ENCODE measurements at regions not wholly inside any gene's neighbourhood (a gene's known extent, or its start where the extent isn't known, plus 50 kb on each side); places are given as distances from the start of the nearest gene placed in this dataset.

DNA sequence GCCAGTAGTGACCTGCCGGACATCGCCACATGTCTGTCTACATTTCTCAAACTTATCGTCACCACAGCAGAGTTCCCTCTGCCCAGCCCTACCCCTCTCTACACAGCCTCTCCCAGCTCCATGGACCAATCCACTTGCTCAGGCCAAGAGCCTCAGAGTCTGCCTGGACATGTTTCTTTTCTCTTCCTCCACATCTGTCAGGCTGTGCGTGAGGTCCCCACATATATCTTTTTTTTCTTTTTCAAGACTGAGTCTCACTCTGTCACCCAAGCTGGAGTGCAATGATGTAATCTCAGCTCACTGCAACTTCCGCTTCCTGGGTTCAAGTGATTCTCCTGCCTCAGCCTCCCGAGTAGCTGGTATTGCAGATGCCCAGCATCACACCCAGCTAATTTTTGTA lies 62.7 kb upstream of the GGTA1 start:
- no peak overlapping the region for H3K27ac ChIP-seq (ENCODE audit: low read length)
- no peak overlapping the region for H3K4me3 ChIP-seq (ENCODE audit: low read length)
- no peak overlapping the region for H3K9ac ChIP-seq (ENCODE audit: low read depth, low read length)

GRCh38 chr9:121563425-121563824 lies 63.8 kb upstream of the GGTA1 start:
- no peaks in the 10 kb centered on the region for H3K36me3 ChIP-seq (ENCODE audit: insufficient read depth, low read depth, low read length)
- H3K4me3 ChIP-seq (ENCODE audit: low read length) = no peak overlapping the region
- H3K4me1 ChIP-seq (ENCODE audit: insufficient read depth, low read length) = peaks cover 1% of the 10 kb centered on the region; the same call in 1 of the 2 replicates
- H3K9me3 ChIP-seq (ENCODE audit: insufficient read depth, low read depth, low read length) = no peaks in the 10 kb centered on the region
- H3K9ac ChIP-seq (ENCODE audit: low read depth, low read length) = no peak overlapping the region
- no peak overlapping the region for H3K27ac ChIP-seq (ENCODE audit: low read length)
- no peaks in the 10 kb centered on the region for H3K27me3 ChIP-seq (ENCODE audit: insufficient read depth, low read length)

More for the DNA sequence above, 62.7 kb upstream of the GGTA1 start:
- H3K36me3 ChIP-seq (ENCODE audit: insufficient read depth, low read depth, low read length) = no peaks in the 10 kb centered on the region
- H3K27me3 ChIP-seq (ENCODE audit: insufficient read depth, low read length) = no peaks in the 10 kb centered on the region
- peaks cover 12% of the 10 kb centered on the region; the same call in 1 of the 2 replicates for H3K4me1 ChIP-seq (ENCODE audit: insufficient read depth, low read length)
- no peaks in the 10 kb centered on the region for H3K9me3 ChIP-seq (ENCODE audit: insufficient read depth, low read depth, low read length)

- Histone ChIP-seq H3K9ac (ENCODE audit: low read depth, low read length) (no peak overlapping the region), H3K4me1 (ENCODE audit: insufficient read depth, low read length) (no peaks in the 10 kb centered on the region), H3K36me3 (ENCODE audit: insufficient read depth, low read depth, low read length) (no peaks in the 10 kb centered on the region), H3K27ac (ENCODE audit: low read length) (no peak overlapping the region), H3K4me3 (ENCODE audit: low read length) (no peak overlapping the region), H3K27me3 (ENCODE audit: insufficient read depth, low read length) (no peaks in the 10 kb centered on the region), H3K9me3 (ENCODE audit: insufficient read depth, low read depth, low read length) (no peaks in the 10 kb centered on the region)
Observed at GRCh38 chr9:121563881-121564460, 64.3 kb upstream of the GGTA1 start.

DNA sequence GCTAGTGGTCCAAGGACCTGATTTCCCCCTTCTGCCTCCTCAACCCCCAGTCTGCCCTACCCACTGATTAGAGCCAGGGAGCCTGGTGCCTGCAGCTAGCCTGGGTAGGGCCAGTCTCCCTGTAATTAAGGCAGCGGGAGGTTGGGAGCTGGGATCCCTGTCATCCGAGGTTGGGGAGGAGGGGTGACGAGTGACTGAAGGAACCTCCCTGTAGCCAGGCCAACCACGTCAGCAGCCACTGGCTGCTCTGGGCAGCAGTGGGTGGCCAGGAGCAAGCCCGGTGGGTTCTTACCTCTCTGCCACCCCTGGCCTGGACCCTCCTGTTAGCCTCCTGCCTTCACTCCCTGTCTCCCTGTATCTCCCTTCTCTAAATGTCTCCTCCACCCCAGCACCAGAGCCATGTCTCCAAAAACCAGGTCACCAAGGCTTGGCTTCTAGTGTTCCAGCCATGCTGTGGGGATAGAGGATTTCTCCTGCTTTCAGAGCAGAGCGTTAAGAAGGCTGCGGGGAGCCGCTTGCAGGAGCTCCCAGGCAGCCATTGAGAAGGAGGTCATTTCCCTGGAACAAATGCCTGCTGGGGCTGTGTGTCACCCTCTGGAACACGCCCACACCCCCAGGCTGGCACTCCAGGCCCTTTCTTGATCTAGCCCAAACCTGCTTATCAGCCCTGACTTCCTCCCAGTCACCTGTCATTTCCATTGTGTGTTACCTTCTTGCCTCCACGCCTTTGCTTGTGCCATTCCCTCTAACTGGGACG lies 65.0 kb upstream of the GGTA1 start:
- Histone ChIP-seq H3K27ac (ENCODE audit: low read length) (no peak overlapping the region), H3K4me3 (ENCODE audit: low read length) (no peak overlapping the region), H3K36me3 (ENCODE audit: insufficient read depth, low read depth, low read length) (no peaks in the 10 kb centered on the region), H3K27me3 (ENCODE audit: insufficient read depth, low read length) (no peaks in the 10 kb centered on the region), H3K4me1 (ENCODE audit: insufficient read depth, low read length) (no peaks in the 10 kb centered on the region), H3K9me3 (ENCODE audit: insufficient read depth, low read depth, low read length) (no peaks in the 10 kb centered on the region), H3K9ac (ENCODE audit: low read depth, low read length) (no peak overlapping the region)

DNA sequence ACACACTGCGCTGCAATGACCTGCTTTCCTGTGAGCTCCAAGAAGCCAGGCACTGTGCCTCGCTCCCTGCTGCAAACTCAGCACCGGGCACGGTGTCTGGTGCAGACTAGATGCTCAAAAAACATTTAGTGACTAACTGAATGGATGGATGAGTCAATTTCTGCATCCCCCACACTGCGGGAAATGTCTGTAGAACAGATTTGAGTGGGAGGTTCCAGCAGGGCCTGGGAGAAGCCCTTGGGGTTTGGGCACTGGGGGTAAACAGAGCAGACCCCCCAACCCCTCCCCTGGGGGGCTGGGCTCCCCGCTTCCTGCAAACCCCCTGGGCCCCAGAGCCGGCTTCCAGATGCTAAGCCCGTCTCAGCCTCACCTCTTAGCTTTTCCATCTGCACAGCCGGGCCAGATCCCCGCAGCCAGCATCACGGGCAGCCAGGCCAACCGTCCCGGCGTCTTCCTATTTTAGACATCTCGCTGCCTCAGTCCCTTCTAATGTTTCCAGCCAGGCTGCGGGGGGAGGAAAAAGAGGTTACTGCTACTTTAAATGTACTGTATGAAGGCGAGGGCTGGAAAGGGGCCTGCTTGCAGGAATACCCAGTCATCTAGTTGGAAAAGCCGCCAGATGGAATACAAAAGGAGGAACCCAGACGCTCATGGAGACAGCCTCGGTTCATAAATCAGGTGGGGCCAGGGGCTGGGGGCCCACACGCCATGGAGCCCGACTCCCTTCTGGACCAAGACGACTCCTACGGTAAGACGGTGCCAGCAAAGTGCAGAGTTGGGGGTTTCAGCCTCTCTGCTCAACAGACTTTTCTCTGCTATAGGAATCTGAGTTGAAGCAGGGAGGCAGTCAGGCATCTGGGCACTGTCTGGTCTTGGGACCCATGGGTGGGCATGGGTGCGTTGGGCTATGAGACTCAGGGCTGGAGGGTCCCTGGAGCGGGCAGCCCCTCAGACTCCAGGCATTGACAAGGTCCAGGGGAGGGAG lies 67.1 kb upstream of the GGTA1 start:
- Histone ChIP-seq H3K4me3 (ENCODE audit: low read length) (no peak overlapping the region), H3K4me1 (ENCODE audit: insufficient read depth, low read length) (no peaks in the 10 kb centered on the region)

DNA sequence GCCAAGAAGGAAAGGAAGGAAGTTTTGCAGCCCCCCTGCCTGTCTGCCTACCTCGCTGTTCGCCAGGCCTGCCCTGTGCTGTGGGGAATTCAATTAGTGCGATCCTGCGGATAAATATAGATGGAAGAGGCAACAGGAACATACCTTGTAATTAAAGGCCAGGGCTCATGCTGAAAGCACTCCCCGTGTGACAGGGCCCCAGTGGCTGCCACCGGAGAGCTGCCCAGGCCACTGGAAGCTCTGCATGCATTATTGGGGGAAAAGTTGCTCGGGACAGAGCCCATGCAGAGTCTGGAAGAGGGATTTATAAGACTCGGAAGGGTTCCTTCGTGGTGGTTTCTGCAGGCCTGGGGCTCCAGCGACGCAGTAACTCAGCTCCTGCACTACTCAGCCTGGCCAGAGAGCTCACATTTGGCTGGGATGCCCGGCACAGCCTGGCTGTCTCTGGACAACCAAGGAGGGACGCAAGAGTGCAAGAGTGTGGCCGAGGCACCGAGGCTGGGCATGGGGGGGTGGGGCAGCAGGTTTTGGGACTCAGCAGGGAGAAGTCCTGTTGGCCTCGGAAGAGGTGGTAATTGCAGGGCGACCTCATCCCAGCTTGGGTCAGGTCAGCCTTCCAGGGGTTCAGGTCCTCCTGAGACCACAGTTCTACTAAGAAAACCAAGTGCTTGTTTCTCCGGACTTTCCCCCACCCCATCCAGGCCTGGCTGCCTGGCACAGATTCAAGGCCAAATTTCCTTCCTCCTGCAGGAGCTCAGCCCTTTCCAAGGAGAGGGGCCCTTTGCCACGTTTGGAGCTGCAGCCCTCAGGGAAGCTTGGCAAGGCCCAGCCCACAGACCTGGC lies 68.1 kb upstream of the GGTA1 start:
- no peak overlapping the region for H3K27ac ChIP-seq (ENCODE audit: low read length)
- no peaks in the 10 kb centered on the region for H3K4me1 ChIP-seq (ENCODE audit: insufficient read depth, low read length)
- no peaks in the 10 kb centered on the region for H3K27me3 ChIP-seq (ENCODE audit: insufficient read depth, low read length)
- no peak overlapping the region for H3K4me3 ChIP-seq (ENCODE audit: low read length)
- H3K36me3 ChIP-seq (ENCODE audit: insufficient read depth, low read depth, low read length) = no peaks in the 10 kb centered on the region
- no peaks in the 10 kb centered on the region for H3K9me3 ChIP-seq (ENCODE audit: insufficient read depth, low read depth, low read length)
- no peak overlapping the region for H3K9ac ChIP-seq (ENCODE audit: low read depth, low read length)

More for the DNA sequence above, 67.1 kb upstream of the GGTA1 start:
- no peaks in the 10 kb centered on the region for H3K9me3 ChIP-seq (ENCODE audit: insufficient read depth, low read depth, low read length)
- H3K9ac ChIP-seq (ENCODE audit: low read depth, low read length) = no peak overlapping the region
- H3K36me3 ChIP-seq (ENCODE audit: insufficient read depth, low read depth, low read length) = no peaks in the 10 kb centered on the region
- H3K27me3 ChIP-seq (ENCODE audit: insufficient read depth, low read length) = no peaks in the 10 kb centered on the region
- H3K27ac ChIP-seq (ENCODE audit: low read length) = no peak overlapping the region

DNA sequence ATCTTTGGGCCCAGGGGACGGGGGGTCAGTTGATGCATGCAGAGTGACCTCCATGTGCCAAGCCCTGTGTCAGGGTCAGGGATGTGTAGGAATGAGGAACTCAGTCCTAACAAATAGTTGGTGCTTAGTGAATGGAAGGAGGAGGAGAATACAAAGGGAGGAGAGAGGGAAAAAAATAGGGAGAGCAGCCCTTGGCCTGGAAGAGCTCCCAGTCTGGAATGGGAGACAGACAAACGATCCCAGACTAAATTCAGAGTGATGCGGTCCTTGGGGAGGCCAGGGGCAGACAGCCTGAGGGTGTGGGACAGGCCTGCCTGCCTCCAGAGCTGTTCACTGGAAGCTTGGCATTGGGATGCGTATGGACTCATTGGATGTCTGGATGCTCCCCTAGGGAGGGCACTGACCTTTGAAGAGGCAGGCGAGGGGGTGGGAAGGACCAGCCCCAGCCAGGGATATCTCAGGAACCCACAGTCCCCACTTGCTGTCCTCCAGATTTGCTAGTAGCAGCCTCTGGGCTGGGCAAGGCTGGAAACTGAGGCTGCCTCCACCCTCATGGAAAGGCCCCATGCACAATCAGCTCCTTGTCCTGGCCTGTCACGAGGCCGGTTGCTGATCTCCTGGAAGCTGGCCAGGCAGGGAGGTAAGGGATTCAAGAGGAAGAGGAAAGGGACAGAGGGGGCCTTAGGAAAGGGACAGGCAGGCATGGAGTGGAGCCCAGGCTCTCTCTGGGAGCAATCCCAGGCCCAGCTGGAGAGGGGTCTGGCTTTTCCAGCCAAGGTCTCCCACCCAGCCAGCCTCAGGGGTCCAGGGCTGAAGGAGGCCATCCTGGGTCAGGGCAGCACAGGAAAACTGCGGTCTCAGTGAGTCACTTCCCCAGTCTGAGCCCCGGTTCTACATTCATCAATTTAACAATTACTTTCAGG lies 69.0 kb upstream of the GGTA1 start:
- Histone ChIP-seq H3K36me3 (ENCODE audit: insufficient read depth, low read depth, low read length) (no peaks in the 10 kb centered on the region), H3K4me1 (ENCODE audit: insufficient read depth, low read length) (no peaks in the 10 kb centered on the region), H3K4me3 (ENCODE audit: low read length) (no peak overlapping the region), H3K27me3 (ENCODE audit: insufficient read depth, low read length) (no peaks in the 10 kb centered on the region), H3K27ac (ENCODE audit: low read length) (no peak overlapping the region), H3K9me3 (ENCODE audit: insufficient read depth, low read depth, low read length) (no peaks in the 10 kb centered on the region), H3K9ac (ENCODE audit: low read depth, low read length) (no peak overlapping the region)

DNA sequence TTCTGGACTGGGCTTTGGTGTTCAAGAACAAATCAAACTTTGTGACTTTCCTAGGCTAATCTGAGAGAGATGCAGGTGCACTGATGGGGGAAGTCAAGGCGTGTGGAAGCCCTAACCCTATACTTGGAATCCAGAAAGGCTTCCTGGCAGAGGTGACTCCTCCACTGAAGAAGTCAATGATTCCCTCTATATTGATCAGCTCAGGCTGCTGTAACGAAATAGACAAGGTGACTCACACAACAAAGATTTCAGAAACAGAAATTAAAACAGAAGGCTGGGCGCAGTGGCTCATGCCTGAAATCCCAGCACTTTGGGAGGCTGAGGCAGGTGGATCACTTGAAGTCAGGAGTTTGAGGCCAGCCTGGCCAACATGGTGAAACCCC lies 69.6 kb upstream of the GGTA1 start:
- Histone ChIP-seq H3K4me3 (ENCODE audit: low read length) (no peak overlapping the region), H3K27ac (ENCODE audit: low read length) (no peak overlapping the region), H3K4me1 (ENCODE audit: insufficient read depth, low read length) (no peaks in the 10 kb centered on the region), H3K36me3 (ENCODE audit: insufficient read depth, low read depth, low read length) (no peaks in the 10 kb centered on the region), H3K27me3 (ENCODE audit: insufficient read depth, low read length) (no peaks in the 10 kb centered on the region), H3K9me3 (ENCODE audit: insufficient read depth, low read depth, low read length) (no peaks in the 10 kb centered on the region), H3K9ac (ENCODE audit: low read depth, low read length) (no peak overlapping the region)

DNA sequence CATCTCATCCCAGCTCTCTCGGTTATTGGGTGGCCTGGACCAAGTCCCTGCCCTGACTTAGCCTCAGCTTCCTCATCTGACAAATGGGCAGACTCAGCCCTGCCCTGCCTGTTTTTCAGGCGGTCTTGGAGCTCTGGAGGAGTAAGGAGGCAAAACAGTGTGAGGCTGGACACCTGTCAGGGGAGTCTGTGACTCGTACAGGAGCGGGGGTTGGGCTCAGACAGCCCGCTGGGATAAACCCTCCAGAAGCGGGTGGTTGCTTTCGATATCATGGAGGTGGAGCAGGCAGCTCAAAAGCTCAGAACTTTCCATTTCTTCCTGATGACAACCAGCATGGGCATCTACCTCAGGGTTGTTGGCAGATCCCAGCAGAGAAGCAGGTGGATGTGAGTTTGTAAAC lies 72.9 kb upstream of the GGTA1 start:
- no peak overlapping the region for H3K27ac ChIP-seq (ENCODE audit: low read length)
- H3K9ac ChIP-seq (ENCODE audit: low read depth, low read length) = no peak overlapping the region
- no peaks in the 10 kb centered on the region for H3K9me3 ChIP-seq (ENCODE audit: insufficient read depth, low read depth, low read length)
- H3K4me3 ChIP-seq (ENCODE audit: low read length) = no peak overlapping the region
- H3K27me3 ChIP-seq (ENCODE audit: insufficient read depth, low read length) = no peaks in the 10 kb centered on the region
- no peaks in the 10 kb centered on the region for H3K36me3 ChIP-seq (ENCODE audit: insufficient read depth, low read depth, low read length)
- no peaks in the 10 kb centered on the region for H3K4me1 ChIP-seq (ENCODE audit: insufficient read depth, low read length)

DNA sequence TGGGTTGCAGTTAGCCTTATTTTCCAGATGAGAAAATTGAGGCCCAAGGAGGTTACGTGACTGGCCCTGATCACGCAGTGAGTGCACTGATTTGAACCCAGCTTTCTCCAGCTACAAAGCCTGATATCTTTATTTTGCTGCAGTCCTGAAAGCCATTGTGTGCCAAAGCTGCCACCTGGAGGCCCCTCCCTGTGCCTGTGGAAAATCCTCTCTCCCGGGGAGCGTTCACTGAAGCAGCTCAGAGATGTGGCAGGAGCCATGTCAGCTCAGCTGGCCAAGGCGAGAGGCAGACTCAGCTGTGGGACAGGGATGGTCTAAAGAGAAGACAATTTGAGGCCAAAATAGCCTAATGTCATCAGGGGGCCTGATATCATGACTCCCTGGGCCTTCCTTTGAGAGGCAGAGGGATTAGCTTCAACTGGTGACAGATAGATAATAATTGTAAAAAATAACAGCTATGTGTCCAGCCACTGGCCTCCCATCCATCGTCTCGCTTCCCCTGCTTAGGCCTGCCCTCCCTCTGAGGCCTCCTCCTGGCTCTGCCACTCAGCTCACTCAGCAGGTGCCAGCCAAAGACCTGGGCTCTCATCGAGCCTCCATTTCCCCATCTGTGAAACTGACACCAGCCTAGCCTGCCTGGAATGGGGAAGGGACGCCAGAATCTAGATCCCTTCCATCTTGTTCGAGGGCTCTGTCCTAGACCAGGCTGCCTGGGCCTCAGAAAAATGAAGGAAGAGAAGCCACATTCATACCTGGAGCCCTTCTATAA lies 74.3 kb upstream of the GGTA1 start:
- no peak overlapping the region for H3K9ac ChIP-seq (ENCODE audit: low read depth, low read length)
- H3K27me3 ChIP-seq (ENCODE audit: insufficient read depth, low read length) = no peaks in the 10 kb centered on the region
- no peaks in the 10 kb centered on the region for H3K4me1 ChIP-seq (ENCODE audit: insufficient read depth, low read length)
- H3K36me3 ChIP-seq (ENCODE audit: insufficient read depth, low read depth, low read length) = no peaks in the 10 kb centered on the region
- H3K27ac ChIP-seq (ENCODE audit: low read length) = no peak overlapping the region
- H3K9me3 ChIP-seq (ENCODE audit: insufficient read depth, low read depth, low read length) = no peaks in the 10 kb centered on the region
- H3K4me3 ChIP-seq (ENCODE audit: low read length) = no peak overlapping the region

Measured in iPS-20b (cell line).